MCF 10A (cell line): ENCODE measurements at regions not wholly inside any gene's neighbourhood (a gene's known extent, or its start where the extent isn't known, plus 50 kb on each side); places are given as distances from the start of the nearest gene placed in this dataset.

Source experiments
- BruUV-seq: library from RNA; stranded (reverse); fragments of 400-500 nt; replicated peaks from 2 replicates; lab custom pipeline; 2021; lab: Mats Ljungman, UMichigan
- CTCF ChIA-PET: fragments of 300-600 bp; sonication (Branson Sonifier 250); formaldehyde crosslinking; extraction: SDS; loops from one replicate; lab custom pipeline; 2021; ENCODE audit warnings: antibody characterized with exemption, inconsistent platforms; lab: Yijun Ruan, JAX
- POLR2A ChIA-PET: fragments of 300-600, 350-650 bp; sonication (Branson Sonifier 250); formaldehyde crosslinking; extraction: SDS; loops from one replicate; lab custom pipeline; 2020; ENCODE audit warnings: antibody characterized with exemption, inconsistent platforms; lab: Yijun Ruan, JAX
- DNase-seq: peaks from one replicate; pipeline ENCODE4 v3.0.0-alpha.2; 2018; ENCODE audit not compliant: unreplicated experiment
- H3K27ac Mint-ChIP-seq: one replicate; pipeline ENCODE4 v1.8.0; 2022; ENCODE audit warnings: mild to moderate bottlenecking, low read depth, mixed read lengths; ENCODE audit not compliant: unreplicated experiment
- H3K27me3 Mint-ChIP-seq: one replicate; pipeline ENCODE4 v1.8.0; 2022; ENCODE audit warnings: mixed read lengths; ENCODE audit not compliant: insufficient read depth, unreplicated experiment
- H3K36me3 Mint-ChIP-seq: one replicate; pipeline ENCODE4 v1.8.0; 2022; ENCODE audit warnings: mild to moderate bottlenecking, moderate library complexity, mixed read lengths; ENCODE audit not compliant: insufficient read depth, unreplicated experiment
- H3K4me1 Mint-ChIP-seq: one replicate; pipeline ENCODE4 v1.8.0; 2022; ENCODE audit warnings: mixed read lengths; ENCODE audit not compliant: insufficient read depth, unreplicated experiment
- H3K4me3 Mint-ChIP-seq: one replicate; pipeline ENCODE4 v1.8.0; 2022; ENCODE audit warnings: mild to moderate bottlenecking, moderate library complexity, mixed read lengths; ENCODE audit not compliant: unreplicated experiment
- H3K9me3 Mint-ChIP-seq: one replicate; pipeline ENCODE4 v1.8.0; 2022; ENCODE audit warnings: mixed read lengths; ENCODE audit not compliant: unreplicated experiment
- intact Hi-C: fragments of 100-400 bp; cut with micrococcal nuclease; formaldehyde crosslinking; loops from 2 replicates; pipeline ENCODE4 v1.14.1; 2022
- TF ChIP-seq, protein P1 (sequence below): fragments of 200-600 bp; IDR thresholded peaks from one replicate; pipeline ENCODE4 v1.8.0; 2022; ENCODE audit warnings: antibody characterized with exemption, mild to moderate bottlenecking; ENCODE audit not compliant: unreplicated experiment

DNA sequence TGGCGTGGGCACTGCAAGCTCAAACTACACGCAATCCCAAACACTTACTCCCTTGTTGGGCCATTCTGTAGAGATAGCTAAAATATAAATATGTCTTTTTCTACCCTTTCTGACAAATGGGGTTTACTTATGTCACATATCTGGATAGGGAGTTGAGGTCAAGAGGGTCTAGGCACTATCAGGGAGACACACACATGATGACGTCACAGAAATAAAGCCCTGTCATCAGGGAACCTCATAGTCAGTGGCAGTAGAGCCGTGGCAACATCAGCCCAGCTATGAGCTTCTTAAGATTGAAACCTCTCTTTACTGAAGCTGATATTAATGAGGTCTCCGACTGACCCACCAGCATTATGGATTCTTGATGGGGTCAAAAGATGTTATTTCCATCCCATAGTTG is 234.6 kb upstream of the CDH7 start:
- BruUV-seq = no TSS peak
- ChIA-PET POLR2A (interaction anchor here (0.9 kb wide), 1 partner anchor 28 kb away, joined by 3 read pairs; no protein-coding TSS in a partner anchor), CTCF (no interaction called here)
- Mint-ChIP-seq H3K27me3 (peaks cover 71% of the 10 kb centered on the region), H3K4me1 (no peaks in the 10 kb centered on the region), H3K4me3 (no peak overlapping the region), H3K36me3 (no peaks in the 10 kb centered on the region), H3K27ac (no peak overlapping the region), H3K9me3 (no peaks in the 10 kb centered on the region)
- TF ChIP-seq, protein P1, sequence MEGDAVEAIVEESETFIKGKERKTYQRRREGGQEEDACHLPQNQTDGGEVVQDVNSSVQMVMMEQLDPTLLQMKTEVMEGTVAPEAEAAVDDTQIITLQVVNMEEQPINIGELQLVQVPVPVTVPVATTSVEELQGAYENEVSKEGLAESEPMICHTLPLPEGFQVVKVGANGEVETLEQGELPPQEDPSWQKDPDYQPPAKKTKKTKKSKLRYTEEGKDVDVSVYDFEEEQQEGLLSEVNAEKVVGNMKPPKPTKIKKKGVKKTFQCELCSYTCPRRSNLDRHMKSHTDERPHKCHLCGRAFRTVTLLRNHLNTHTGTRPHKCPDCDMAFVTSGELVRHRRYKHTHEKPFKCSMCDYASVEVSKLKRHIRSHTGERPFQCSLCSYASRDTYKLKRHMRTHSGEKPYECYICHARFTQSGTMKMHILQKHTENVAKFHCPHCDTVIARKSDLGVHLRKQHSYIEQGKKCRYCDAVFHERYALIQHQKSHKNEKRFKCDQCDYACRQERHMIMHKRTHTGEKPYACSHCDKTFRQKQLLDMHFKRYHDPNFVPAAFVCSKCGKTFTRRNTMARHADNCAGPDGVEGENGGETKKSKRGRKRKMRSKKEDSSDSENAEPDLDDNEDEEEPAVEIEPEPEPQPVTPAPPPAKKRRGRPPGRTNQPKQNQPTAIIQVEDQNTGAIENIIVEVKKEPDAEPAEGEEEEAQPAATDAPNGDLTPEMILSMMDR = no peak
- no peak for DNase-seq
- intact Hi-C loops = no loop called here

DNA sequence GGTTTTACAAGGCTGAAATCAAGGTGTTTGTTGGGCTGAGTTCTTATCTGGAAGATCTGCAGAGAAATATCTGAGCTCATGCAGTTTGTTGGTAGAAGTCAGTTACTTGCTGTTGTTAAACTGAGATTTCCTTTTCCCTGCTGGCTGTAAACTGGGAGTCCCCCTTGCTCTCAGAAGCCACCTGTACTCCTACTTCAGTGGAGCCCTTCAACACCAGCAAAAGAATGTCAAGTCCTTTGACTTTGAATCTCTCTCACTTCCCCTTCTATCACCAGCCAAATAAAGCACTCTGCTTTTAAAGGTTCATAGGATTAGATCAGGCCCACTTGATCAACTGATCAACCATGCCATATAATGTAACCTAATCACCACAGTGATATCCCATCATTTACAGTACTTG is 252.2 kb upstream of the CDH7 start:
- H3K9me3 Mint-ChIP-seq = no peaks in the 10 kb centered on the region
- H3K4me3 Mint-ChIP-seq = no peak overlapping the region
- no TSS peak for BruUV-seq
- TF ChIP-seq, protein P1 = no peak
- no peak for DNase-seq
- no peaks in the 10 kb centered on the region for H3K36me3 Mint-ChIP-seq
- H3K4me1 Mint-ChIP-seq = no peaks in the 10 kb centered on the region
- no peak overlapping the region for H3K27ac Mint-ChIP-seq
- peaks cover 37% of the 10 kb centered on the region for H3K27me3 Mint-ChIP-seq
- POLR2A ChIA-PET = no interaction called here
- intact Hi-C loops = no loop called here
- CTCF ChIA-PET = no interaction called here

DNA sequence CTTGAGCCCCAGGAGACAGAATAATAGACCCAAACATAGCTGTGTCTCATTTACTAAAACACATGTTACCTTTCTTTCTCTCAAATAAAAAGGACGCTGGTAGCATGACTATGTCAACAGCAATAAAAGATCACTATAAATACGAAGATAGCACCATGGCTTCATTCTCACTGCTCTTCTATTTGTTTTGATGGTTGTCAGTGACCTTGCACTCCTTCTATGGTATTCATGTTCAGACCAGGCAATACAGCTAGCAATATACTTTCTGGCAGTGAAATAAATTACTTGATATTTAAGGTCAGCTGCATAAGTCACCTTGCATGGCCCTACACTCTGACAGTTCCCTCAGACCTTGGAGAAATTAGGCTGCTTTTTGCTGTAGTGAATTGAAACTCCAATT is 263.2 kb upstream of the CDH7 start:
- BruUV-seq = no TSS peak
- Mint-ChIP-seq H3K27ac (no peak overlapping the region), H3K27me3 (peaks cover 73% of the 10 kb centered on the region), H3K9me3 (no peaks in the 10 kb centered on the region), H3K36me3 (no peaks in the 10 kb centered on the region), H3K4me1 (no peaks in the 10 kb centered on the region), H3K4me3 (no peak overlapping the region)
- intact Hi-C loops = no loop called here
- CTCF ChIA-PET = interaction anchor here (0.7 kb wide), 2 partner anchors 254 to 1005 kb away, joined by 3 read pairs; no protein-coding TSS in a partner anchor
- TF ChIP-seq, protein P1 = no peak
- POLR2A ChIA-PET = interaction anchor here (1.2 to 1.6 kb wide), 2 partner anchors 12 to 19 kb away, joined by 3 to 5 read pairs; no protein-coding TSS in a partner anchor
- DNase-seq = no peak

DNA sequence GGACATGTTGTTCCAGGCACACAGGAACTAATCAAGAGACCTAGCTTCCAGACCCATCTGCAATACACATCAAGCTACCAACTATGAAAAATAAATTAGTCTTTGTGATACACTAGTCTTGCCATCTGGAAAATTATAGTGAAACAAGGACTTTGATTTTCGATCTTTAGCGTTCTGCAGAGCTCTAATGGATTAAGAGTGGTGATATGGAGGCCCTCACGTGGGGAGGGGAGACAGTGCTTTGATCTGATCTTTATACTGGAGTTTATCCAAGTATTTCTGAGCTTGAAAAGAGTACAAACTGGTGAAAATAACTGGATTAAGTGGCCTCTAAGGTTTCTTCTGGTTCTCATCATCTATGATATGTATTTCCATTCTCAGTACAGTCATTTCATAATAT is 273.4 kb upstream of the CDH7 start:
- DNase-seq = no peak
- Mint-ChIP-seq H3K4me1 (no peaks in the 10 kb centered on the region), H3K36me3 (no peaks in the 10 kb centered on the region), H3K27me3 (peaks cover 15% of the 10 kb centered on the region), H3K4me3 (no peak overlapping the region), H3K27ac (no peak overlapping the region), H3K9me3 (no peaks in the 10 kb centered on the region)
- BruUV-seq = no TSS peak
- CTCF ChIA-PET = interaction anchor here (0.6 to 0.9 kb wide), 2 partner anchors 17 to 1189 kb away, joined by 3 read pairs; no protein-coding TSS in a partner anchor
- TF ChIP-seq, protein P1 = no peak
- POLR2A ChIA-PET = interaction anchor here (0.7 kb wide), 1 partner anchor 1577 kb away, joined by 3 read pairs; no protein-coding TSS in a partner anchor
- intact Hi-C loops = no loop called here
